Mucosa of gallbladder (tissue), 1 donor: ENCODE measurements at regions not wholly inside any gene's neighbourhood (a gene's known extent, or its start where the extent isn't known, plus 50 kb on each side); places are given as distances from the start of the nearest gene placed in this dataset.

Experiments
- DNase-seq: peaks from one replicate; pipeline ENCODE4 v3.0.0-alpha.2; 2020; ENCODE audit warnings: low spot score
- donor health status: DM: no; HTN: no; CAD: no.

DNA sequence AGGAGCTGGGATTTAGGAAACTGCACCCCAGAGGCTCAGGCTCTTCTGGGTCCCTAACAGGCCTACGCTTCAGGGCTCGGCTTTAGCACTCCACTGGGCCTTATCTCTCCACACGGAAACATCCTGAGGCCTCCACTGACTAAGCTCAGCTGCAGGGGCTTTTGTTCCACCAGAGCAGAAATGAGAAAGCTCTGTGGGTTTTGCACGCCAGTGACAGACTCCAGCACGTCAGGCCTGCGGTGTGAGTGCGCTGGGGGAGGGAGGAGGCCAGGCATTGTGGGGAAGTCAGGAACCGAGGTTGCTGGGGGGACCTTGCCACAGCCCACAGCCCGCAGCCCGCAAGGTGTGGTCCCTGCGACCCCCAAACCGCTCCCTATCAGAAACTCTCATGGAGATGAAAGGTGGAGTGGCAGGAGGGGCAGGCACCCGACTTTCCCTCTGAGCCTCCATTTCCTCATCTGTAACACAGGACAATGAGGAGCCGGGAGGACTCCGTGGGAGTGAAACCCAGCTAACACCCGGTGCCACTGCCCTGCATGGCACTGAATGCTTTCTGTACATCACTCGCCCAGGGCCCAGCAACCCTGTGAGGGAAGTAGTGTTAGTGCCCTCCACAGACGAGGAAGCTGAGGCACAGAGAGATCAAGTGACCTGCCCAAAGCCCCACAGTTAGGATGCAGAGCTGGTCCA, 106.5 kb downstream of the TPRA1 start:
- no peak for DNase-seq

DNA sequence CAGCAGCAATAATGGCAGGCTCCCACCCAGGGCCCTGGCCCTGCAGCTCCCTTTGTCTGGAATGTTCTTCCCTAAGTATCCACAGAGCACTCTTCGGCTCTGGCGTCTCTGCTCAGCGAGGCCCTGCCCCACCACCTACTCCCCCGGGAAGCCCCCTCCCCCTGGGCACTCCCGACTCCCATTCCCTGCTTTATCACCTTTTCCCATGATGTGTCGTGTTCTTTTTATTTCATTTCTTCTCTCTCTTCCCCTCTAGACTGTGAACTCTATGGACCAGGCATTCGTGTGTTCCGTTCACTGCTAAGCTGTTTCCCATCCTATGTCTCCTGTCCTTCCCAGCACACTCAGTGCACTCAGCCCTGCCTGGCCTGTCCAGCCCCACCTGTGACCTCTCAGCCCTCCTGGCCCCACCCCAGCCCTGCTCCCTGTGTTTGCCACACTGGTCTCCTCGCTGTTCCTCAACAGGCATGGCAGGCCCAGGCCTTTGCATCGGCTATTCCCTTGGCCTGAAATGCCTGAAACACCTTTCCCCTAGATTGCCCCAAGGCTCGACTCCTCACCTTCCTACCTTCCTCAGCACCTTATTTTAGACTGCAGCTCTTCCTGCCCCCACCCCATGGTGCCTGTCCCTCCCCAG, 107.4 kb downstream of the TPRA1 start:
- no peak for DNase-seq

DNA sequence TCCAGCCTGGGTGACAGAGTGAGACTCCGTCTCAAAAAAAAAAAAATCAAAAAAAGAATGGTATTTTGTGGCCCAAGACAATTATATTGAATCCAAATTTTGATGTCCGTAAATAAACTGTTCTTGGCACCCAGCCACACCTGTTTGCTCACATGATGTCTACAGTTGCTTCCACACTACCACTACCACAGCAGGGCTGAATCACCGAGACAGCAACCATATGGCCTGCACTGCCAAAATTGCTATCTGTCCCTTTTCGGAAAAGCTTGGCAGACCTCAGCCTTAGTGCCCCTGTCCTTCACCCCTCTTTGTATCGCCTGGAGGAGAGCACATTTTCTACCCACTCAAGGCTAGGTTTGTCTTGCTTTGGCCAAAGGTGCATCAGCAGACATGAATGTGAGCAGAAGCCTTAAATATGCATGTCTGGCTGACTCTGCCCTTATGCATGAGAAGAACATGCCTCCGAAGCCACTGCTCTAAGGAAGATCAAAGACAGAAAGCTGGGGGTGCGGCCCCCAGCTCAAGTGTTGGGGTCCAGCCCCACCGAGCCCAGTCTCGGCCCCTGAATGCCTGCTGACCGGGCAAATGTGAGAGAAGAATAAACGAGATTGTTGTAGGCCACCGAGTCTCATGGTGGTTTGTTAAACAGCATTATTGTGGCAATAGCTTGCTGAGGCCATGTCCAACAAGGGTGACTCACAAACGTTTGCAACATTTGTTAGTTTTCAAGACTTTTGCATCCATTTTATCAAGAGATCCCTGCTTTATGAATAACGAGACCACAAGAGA, 108.1 kb downstream of the TPRA1 start:
- DNase-seq, result no peak

DNA sequence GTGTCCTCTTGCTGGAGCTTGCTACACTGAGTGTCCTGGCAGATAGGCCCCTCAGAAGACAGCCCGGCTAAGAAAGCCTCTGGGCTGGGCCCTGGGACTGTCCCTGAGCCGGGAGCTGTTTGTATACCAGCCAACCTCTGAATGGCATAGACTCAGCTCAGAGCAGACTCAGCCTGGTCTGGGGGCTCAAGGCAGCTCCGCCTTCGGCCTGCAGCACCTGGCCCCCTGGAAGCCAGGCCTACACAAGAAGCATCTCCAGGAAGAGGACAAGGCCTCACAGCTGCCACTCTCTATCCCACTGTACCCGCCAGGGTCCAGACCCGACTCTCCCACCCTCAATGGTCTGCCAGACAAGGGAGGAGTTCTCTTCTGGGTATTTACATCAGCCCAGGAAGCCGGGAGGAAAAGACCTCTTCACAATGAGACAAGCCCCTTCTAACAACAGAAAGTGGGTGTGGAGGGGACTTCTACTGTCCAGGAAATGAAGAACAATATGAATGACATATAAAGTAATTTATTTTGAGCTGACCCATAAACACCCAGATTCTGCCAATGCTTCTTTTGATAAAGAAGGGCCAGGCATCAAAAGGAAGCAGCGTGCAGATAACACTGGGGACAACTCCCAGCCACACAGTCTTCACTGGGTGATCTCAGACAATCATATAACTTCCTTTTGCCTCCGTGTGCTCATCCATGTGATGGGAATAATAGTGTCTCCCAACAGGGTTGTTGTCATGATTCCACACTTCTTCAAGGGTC, 110.2 kb downstream of the TPRA1 start:
- DNase-seq, result no peak

DNA sequence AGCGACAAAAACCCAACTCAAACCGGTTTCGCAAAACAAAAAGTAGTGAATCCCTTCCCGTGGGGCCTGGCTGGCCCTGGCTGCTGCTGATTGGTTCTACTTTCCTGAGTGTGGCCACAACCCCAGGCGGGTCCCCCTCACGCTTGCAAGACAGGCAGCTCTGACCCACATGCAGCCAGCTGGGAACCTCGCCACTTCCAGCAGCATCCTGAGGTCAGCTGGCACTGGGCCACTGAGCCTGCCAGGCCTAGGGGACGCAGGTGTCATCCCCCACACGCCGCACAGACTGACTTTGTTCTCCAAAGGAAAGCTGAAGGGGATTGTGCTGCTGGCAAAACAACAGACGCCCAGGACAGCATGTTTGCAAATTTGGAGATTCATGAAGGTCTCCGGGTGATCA, 111.1 kb downstream of the TPRA1 start:
- DNase-seq, result no peak

DNA sequence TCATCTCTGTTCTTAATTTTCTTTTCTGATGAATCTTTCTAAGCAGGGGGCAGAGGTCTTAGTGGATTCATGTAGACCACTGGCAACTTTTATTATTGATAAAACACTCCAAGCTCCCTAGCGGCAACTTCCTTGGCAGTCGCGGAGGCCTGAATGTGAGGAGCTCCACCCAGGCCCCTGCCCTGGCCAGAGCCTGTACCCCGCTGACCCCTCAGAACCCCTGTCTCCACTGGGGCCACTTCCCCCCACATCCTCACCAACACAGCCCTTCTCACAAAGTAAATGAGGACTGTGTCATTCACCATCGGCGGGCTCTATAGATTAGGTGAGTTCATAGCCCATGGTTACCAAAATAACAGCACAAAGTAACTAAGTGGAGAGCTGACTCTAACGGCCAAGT, 111.6 kb downstream of the TPRA1 start:
- no peak for DNase-seq

DNA sequence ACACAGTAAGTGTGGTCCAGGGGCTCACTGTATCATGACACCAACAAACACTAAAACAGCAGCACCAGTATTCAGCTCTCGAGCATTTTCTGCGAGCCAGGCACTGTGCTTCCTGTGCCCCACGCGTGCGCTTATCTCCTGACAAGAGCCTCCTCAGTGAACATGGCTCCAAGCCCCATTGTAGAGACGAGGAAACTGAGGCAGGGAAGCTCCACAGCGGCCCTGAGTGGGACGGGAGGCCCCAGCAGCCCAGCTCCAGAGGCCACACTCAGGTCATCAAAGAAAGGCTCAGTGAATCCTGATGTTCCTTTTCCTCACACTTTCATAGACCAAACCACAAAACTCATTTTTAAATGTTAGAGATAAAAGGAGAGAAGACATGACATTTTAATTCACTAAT, 113.1 kb downstream of the TPRA1 start:
- DNase-seq, result no peak

DNA sequence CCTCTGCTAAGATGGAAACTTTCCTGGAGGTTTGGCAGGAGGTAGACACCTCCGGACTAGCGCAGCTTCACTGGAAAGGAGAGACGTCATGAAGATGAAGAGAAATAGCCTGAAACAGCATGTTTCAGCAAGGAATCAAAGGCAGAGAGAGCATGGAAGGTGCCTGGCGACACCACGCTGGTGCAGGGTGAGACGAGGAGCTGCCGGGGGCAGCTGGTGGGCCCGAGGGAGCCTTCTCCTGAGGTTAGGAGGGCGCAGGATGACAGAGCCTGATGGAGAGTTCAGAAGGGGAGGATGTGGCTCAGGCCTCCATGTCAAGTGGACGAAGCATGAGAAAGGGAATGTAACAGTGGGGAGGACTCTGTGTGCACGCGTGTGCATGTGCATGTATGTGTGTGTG, 113.6 kb downstream of the TPRA1 start:
- DNase-seq, result no peak

DNA sequence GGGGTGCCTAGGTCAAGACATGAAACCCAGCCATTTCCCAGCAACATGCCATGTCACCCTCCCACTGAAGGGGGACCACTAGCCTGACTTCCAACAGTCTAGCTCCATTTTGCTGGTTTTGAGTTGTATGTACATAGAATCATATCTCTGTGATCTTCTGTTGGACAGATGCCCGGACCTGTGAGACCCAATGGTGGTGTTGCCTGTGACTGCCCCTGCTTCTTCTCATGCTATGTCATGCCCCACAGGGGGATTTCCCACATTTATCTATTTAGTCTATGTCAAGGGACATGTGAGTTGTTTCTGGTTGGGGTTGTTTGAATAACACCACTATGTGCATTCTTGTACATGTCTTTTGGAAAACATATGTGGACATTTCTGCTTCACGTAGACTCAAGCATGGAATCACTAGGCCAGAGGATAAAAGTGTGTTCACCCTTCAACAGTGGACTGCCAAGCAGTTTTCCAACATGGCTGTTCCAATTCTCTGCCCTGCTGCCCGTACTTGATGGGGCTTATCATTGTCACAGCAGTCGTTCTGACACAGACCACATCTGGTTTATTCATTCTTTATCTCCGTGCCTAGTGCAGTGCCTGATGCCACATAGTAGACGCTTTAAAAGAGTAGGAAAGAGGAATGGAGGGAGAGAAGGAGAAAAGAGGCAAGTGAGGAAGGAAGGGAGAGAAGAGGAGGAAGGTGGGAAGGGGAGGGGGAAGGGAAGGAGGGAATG, 114.4 kb downstream of the TPRA1 start:
- DNase-seq, result no peak

DNA sequence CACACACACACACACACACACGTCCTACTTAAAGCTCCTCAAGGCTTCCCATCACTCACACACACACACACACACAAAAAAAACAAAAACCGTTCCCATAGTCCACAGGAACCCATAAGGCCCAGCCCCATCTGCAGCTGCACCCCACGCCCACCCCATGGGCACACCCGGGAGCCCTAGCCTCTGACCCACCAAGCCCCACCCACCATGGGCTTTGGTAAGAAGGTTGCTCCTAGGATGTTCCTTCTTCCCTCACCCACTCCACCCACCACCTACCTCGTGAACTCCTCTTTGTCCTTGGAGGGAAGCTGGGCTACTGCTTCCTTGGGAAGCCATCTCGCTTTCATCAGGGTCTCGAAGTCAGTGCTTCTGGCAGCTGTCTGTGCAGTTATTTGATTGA, 115.1 kb downstream of the TPRA1 start:
- no peak for DNase-seq

DNA sequence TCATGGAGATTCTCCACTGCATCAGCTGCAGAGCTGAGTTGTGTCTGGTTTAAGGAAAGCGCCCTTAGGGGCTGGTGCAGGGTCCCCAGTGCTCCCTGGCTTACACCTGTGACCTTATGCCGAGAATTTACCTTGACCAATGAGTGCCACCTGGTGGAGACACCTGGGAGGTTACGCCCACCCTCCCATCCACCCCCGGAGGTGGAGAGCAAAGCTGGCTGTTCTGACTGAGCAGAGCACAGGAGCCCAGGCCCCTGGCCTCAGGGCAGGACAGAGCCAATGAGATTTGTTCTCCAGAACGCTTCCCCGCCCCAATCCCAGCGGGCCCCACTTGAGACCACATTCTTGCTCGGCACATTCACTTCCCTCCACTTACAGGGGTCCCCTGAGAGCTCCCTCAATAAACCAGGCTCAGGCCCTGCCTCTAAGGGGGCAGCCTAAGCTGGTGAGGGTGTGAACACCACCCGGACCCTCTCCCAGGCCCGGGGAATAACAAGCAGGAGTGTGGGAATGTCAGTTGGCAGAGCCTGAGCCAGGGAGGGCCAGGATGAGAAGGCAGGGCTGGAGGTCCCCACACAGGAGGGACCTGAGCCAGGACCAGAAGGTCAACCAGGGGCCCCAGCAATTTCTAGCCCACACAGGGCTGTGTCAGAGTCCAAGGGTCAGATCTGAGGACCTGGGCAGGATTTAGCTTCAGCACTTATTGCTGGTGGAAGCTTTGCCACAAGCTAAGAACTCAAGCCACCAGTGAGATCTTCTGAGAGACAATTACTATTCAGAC, 117.1 kb downstream of the TPRA1 start:
- no peak for DNase-seq

DNA sequence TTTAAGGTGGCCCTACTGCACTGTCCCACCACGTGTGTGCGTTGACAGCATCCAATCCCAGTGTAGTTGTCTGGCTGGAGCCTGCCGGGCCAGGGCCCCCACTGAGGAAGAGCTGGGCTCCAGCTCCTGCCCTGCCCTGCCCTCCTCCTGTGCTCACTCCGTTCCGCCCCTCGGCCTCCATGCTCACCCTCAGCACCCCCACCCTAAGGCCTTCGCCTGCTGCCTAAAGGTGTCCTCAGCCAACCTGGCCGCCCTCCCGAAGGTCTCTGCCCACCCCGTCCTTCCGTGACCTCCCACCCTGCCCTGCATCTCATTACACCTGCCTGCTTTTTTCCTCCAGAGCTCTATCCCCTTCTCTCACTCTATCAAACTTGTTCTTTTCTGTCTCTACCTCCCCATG, 118.0 kb downstream of the TPRA1 start:
- no peak for DNase-seq

DNA sequence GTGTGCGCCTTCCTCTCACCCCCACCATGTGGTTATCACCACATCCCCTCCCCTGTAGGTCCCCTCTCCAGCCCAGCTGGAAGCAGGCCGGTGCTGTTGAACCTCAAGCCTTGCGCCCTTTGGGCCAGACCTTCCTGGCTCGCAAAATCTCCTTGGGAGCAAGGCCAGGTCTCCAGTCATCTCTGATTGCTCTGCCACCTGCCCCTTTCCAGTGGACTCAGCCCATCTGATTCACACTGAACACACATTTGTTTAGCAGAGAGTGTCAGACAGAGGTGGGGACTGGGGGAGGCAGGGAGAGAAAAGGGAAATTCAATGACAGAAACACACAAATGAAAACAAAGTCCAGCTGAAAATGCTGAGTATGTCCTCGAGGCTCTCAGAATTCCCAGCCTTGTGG, 119.4 kb downstream of the TPRA1 start:
- DNase-seq, result no peak

DNA sequence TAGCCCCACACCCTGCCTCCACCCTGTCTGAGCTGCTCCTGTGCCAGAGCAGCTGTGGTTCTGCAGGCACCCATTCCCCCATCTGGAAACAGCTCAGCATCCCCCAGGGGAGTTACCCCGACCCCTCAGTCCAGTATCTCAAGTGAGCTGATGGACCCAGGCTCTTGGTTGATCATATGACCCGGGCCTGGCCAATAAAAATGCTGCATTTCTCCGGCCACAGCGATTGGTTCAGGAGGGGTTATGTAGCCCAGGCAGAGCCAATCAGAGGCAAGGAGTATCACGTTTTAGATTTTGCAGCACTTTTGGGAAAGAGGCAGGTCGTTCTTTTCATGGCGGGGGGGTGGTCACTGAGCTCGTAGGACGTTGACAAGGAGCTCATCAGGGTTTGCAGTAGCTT, 120.8 kb downstream of the TPRA1 start:
- DNase-seq, result no peak

DNA sequence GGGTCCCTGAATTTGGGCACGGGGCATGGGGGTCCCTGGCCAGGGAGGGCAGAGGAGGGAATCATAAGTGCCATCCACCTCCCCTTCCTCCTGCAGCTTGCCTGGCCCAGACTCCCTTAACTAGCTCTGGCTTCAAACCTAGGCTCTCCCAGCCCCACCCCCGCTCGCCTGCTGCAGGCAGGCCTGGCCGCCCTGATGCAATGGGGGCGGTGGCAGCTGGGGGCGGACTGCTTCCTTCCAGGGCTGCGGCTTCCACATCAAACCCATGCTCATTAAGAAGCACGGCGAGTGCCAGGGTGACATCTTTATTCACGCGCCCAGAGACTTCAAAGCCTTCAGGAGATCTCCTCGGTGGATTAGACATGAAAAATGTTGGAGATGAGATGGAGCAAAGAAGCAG, 123.1 kb downstream of the TPRA1 start:
- no peak for DNase-seq

DNA sequence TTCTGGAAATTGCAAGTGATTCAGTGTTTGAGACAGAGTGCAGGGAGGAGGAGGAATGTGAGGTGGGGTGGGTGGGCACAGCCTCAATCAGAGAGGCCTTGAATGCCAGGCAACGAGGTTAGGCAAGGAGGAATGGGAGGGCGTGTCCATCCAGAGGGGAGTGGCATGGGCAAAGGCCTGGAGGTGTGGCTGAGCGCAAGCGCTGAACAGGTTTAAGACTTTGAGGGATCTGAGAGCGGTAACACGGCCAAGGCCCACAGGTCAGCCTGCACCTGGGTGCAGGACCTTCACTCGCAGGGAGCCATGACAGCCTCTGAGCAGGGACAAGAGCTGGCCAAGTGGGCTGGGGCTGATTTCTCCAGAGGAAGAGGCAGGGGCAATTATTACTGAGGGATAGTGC, 125.9 kb downstream of the TPRA1 start:
- peak; percentile 38 for DNase-seq

DNA sequence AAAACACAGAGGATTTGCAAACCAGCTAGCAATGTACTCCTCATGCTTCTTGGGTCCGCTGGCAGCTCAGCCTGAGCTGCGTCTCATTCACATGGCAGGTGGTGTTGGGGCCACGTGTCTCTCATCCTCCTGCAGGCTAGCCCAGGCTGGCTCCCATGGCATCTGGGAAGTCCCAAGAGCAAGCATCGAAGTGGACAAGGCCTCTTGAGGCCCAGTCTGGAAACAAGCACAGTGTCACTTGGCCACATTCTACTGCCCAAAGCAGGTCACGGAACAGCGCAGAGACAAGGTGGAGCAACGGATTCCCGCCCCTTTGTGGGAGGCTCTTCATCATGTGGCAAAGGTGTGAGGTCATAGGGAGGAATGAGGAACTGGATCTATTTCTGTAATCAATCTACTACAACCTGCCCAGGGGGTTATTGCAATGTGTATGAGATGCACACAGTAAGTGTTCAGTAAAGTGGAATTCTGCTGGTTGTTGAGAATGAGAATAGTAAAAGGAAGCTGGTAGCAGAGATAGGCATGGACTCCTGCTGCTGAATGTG, 128.3 kb downstream of the TPRA1 start:
- DNase-seq, result peak; percentile 66

DNA sequence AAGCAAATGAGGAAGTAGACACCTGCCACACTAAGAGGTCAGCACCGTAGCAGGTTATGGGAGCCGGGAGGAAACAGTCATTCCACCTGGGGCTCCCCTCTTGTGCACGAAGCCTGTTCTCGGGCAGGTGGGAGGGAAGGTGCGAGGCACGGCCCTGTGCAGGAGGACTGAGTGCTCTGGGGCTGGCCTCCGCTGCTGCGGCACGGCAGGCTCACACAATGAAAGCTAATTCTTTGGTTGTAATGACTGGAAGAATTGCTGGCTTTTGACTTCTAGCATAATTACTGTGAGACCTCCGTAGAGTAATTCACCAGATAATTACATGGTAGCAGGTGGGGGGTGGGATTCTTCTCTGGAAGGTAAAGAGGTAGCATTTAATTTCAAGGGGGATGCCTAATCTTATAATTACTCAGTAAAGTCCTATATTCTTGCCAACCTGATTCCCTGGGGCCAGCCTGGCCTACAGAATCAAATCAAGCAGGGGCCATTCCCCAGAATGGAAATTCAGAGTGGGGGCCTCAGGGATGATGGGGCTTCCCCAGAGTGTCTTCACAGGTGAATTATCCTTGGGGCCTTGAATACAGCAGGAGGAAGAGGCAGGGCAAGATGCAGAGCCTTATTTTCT, 129.1 kb downstream of the TPRA1 start:
- DNase-seq, result no peak

DNA sequence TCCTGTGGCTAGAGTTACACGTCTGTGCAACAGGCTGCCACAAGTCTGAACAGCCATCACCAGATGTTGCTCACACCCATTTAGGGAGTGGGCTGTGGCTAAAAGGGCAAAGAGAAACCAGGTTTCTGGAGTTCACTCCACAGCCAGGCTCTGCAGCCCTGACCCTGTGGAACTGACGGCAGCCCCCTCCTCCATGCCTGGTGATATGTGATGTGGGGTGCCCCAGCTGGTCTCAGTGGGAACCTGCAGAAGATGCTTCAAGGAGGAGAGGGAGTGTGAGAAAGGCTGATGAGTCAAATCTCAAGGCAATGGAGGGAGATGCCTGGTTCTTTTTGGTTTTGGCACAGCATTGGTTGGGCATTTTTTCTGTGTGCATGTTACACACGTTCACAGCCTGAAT, 130.6 kb downstream of the TPRA1 start:
- no peak for DNase-seq
